GM21360 (cell line): ENCODE measurements at regions not wholly inside any gene's neighbourhood (a gene's known extent, or its start where the extent isn't known, plus 50 kb on each side); places are given as distances from the start of the nearest gene placed in this dataset.

Experiments
- ATAC-seq: cut with Tn5 transposase; IDR thresholded peaks from one replicate; pipeline ENCODE4 v1.9.1; 2021; ENCODE audit warnings: mild to moderate bottlenecking, moderate library complexity; ENCODE audit not compliant: unreplicated experiment

GRCh38 chr2:184481865-184482264 is 116.5 kb upstream of the ZNF804A start:
- ATAC-seq: no peak

DNA sequence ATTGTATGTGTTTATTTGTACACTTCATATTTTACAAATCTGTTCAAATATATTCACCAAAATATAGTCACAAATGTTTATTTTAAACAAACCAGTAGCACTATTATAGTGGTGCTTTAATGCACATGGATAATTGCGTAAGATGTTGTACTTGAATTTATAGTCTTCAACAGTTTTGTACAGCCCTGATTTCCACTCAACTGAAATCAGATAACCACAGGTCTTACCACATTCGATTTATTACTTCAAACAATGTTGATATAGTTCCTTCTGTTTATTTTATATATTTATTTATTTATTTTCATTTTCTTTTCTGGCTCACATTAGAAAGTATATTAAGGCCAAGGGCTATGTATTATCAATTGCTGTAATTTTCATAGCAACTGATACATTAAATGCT is 99.4 kb upstream of the ZNF804A start:
- no peak for ATAC-seq

DNA sequence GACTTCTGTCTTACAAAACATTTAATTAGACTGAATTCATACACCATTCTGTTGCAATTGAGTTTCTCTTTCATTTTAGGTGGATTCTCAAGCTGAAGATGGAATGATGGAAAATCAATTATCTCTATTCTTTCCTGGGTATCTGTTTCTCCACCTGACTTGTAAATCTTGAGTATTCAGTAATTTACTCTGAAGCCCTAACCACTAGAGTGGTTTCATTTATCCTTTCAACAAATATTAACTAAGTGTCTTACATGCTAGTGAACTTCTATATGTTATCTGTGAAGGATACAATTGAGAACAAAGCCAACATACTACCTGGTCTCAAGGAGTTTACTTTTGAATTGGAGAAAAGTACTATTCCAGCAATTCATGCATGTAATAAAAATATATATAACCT is 94.1 kb upstream of the ZNF804A start:
- no peak for ATAC-seq

GRCh38 chr2:184507254-184507653 is 91.1 kb upstream of the ZNF804A start:
- no peak for ATAC-seq

- ATAC-seq: no peak
Observed at GRCh38 chr2:184517402-184517801, 80.9 kb upstream of the ZNF804A start.

DNA sequence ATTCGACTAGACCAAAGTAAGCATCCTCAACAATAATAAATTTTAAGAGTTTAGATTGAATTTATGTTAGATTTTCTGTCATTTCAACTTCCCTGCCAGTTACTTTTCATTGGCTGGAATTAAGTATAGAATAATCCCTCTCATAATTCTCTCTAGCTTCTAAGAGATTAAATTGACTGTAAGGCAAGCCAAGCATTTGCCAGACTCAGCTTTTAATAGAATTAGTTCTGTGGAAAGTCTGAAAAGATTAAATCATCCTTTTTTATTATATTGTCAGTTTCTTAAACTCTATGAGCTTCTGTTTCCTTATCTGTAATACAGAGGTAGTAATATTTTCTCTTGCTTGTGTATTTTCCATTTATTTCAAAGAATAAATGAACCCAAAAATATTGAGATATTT is 77.9 kb upstream of the ZNF804A start:
- ATAC-seq: no peak

GRCh38 chr2:184523732-184524131 is 74.6 kb upstream of the ZNF804A start:
- no peak for ATAC-seq

DNA sequence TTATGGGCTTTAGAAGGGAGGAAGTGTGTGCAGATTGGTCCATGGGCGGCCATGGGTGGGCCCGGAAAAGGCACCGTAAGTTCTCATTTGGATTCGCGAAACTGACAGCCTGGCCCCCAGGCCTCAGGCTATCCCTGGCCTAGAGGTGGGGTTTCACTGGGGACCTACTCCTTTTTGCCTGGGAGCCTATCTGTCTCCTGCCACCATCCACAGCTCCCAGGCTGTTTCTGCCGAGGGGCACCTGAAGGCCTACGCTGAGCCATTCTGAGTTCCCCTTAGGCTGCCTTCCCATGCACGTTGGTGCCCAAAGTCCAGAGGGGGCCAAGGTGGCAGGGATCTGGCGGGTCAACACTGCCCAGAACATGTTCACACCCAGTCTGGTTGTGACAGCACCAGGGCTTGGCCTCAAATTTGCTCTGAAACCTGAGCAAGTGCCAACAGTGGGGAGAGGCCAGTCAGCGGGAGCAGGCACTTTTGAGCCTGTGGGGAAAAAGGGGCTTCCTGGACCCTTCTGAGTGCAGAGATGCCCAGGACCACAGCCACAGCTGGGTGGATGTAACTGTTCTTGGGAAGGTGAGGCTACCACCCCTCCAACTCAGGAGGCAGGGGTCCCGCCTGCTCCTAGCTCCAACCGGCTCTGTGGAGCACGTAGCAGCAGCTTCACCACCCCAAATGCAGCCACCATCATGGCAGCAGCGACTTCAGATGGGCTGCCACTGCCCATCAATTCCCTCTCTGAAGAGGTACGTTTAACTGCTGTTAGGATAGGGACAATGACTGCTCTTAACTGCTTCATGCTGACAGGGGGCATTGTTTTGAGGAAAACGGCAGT is 73.6 kb upstream of the ZNF804A start:
- ATAC-seq: no peak

DNA sequence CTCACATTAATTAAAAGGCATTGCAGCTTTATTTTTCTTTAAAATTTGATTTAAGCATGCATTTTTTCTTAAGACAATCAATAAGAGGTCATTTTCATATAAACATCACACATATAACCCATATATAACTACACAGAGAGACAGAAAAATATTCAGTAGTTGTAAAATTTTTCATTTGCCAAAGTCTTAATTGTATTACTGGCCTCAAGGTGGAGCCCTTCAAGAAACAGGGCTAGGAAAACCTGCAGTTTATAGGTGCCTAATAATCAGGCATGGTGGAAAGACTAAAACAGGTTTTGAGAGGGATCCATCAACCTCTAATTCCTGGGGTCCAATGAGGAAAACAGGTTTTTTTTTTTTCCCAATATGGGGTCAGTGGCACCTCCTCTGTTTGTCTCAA is 71.3 kb upstream of the ZNF804A start:
- ATAC-seq: no peak

- no peak for ATAC-seq
Observed at GRCh38 chr2:184528119-184528518, 70.2 kb upstream of the ZNF804A start.

- ATAC-seq: no peak
Observed at GRCh38 chr2:184530239-184530638, 68.1 kb upstream of the ZNF804A start.

DNA sequence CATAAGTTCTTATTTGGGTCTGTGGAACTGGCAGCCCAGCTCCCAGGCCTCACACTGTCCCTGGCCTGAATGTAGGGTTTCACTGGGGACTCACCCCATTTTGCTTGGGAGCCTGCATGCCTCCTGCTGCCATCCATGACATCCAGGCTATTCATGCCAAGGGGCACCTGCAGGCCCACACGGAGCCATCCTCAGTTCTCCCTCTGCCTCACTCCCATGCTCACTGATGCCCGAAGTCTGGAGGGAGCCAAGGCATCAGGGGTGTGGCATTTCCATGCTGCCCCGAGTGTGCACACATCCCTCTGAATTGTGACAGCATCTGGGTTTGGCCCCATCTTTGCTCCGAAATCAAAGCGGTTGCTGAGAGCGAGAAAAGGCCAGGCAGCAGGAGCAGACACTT is 67.4 kb upstream of the ZNF804A start:
- ATAC-seq: no peak

- no peak for ATAC-seq
Observed at GRCh38 chr2:184532551-184532950, 65.8 kb upstream of the ZNF804A start.

DNA sequence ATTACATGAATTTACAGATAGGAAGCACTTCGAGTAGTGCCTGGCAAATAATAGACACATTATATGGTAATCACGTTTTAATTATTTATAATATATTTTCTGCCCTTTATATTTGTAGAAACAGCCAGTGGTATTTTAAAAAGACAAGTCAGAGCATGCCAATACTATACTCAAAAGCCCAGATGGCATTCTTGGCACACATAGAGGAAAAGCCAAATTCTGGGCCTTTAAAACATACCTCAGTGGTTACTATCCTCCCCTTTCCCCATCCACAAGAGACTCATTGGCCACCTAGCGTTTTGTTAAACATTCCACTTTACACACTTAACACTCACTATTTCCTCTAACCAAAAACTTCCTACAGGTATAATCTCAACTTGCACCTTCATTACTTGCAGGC is 63.3 kb upstream of the ZNF804A start:
- ATAC-seq: no peak

- no peak for ATAC-seq
Observed at GRCh38 chr2:184540246-184540789, 58.0 kb upstream of the ZNF804A start.

GRCh38 chr2:184541591-184541990 is 56.7 kb upstream of the ZNF804A start:
- no peak for ATAC-seq

GRCh38 chr2:184543832-184544231 is 54.5 kb upstream of the ZNF804A start:
- no peak for ATAC-seq
